GM12878 (cell line): ENCODE measurements at regions not wholly inside any gene's neighbourhood (a gene's known extent, or its start where the extent isn't known, plus 50 kb on each side); places are given as distances from the start of the nearest gene placed in this dataset.
"Not testable (repeated sequence)": the region's sequence is repeated elsewhere in the genome, so short reads cannot be mapped to it uniquely, and the experiment has no call there.

Source experiments
- CHD4 ChIP-seq: fragments of 200-600 bp; sonication (generic); IDR thresholded peaks from 2 replicates; pipeline ENCODE4 v1.6.1; 2016; ENCODE audit warnings: mild to moderate bottlenecking
- CTCF ChIP-seq, 3 experiments: IDR thresholded peaks in 2 of 3; conservative IDR thresholded peaks in 1 of 3; 2 replicates each; pipeline ENCODE4 v1.5.1; 2011; ENCODE audit warnings: low read depth in 3 of 3, low read length in 3 of 3, mild to moderate bottlenecking in 3 of 3, control low read depth in 2 of 3, moderate library complexity in 2 of 3, inconsistent platforms in 1 of 3, mixed read lengths in 1 of 3; ENCODE audit not compliant: control insufficient read depth in 2 of 3, insufficient read depth in 1 of 3; ENCODE audit errors: extremely low read depth in 1 of 3
- GABPA ChIP-seq: IDR thresholded peaks from 2 replicates; pipeline ENCODE4 v1.6.1; 2014; ENCODE audit warnings: antibody characterized with exemption, low read depth, mild to moderate bottlenecking, inconsistent platforms
- NFYB ChIP-seq: IDR thresholded peaks from 2 replicates; pipeline ENCODE4 v1.6.1; 2011; ENCODE audit warnings: low read depth, mild to moderate bottlenecking, low read length, improper control_type of control experiment, moderate library complexity; ENCODE audit not compliant: insufficient read depth
- POLR2A ChIP-seq: IDR thresholded peaks from 2 replicates; pipeline ENCODE4 v1.6.1; 2011; ENCODE audit warnings: low read depth, mild to moderate bottlenecking, low read length
- SMC3 ChIP-seq: IDR thresholded peaks from 2 replicates; pipeline ENCODE4 v1.6.1; 2011; ENCODE audit warnings: low read length, improper control_type of control experiment, borderline replicate concordance

- TF ChIP-seq CTCF (IDR thresholded peaks at IDR 0.05 in 2 of 3, conservative IDR thresholded peaks at IDR 0.05 in 1 of 3; ENCODE audit: control insufficient read depth in 2 of 3, extremely low read depth in 1 of 3, insufficient read depth in 1 of 3, low read depth in 3 of 3, low read length in 3 of 3); NFYB; POLR2A; SMC3; GABPA; CHD4: not testable (repeated sequence)
Observed at GRCh38 chr11:92027136-92027535, 197.5 kb upstream of the FAT3 start.
